NOMO-1 (cell line): ENCODE measurements at regions not wholly inside any gene's neighbourhood (a gene's known extent, or its start where the extent isn't known, plus 50 kb on each side); places are given as distances from the start of the nearest gene placed in this dataset.

Source experiments
- DNase-seq, 2 experiments: peaks; one replicate each; lab custom pipeline; 2025; ENCODE audit not compliant: unreplicated experiment in 2 of 2; lab: John Stamatoyannopoulos, UW

- peak; percentile 0 to 16 for DNase-seq
Measured at GRCh38 chr12:19707948-19708409, 268.7 kb downstream of the AEBP2 start.

GRCh38 chr12:19709889-19710288 is 270.6 kb downstream of the AEBP2 start:
- DNase-seq, result no peak

- DNase-seq, result no peak
Measured at GRCh38 chr12:19710811-19711793, 271.8 kb downstream of the AEBP2 start.

GRCh38 chr12:19712041-19712440 is 272.7 kb downstream of the AEBP2 start:
- peak; percentile 37 to 76 for DNase-seq

GRCh38 chr12:19718401-19718800 is 279.1 kb downstream of the AEBP2 start:
- no peak for DNase-seq

GRCh38 chr12:19719672-19720071 is 280.4 kb downstream of the AEBP2 start:
- no peak for DNase-seq

GRCh38 chr12:19726122-19726521 is 286.8 kb downstream of the AEBP2 start:
- DNase-seq, result no peak

GRCh38 chr12:19726592-19726991 is 287.3 kb downstream of the AEBP2 start:
- no peak for DNase-seq

GRCh38 chr12:19737019-19737418 is 297.7 kb downstream of the AEBP2 start:
- no peak for DNase-seq

GRCh38 chr12:19739195-19739776 is 300.0 kb downstream of the AEBP2 start:
- peak; percentile 18 to 44 for DNase-seq

- DNase-seq, result no peak
Measured at GRCh38 chr12:19740472-19741131, 301.3 kb downstream of the AEBP2 start.

- DNase-seq, result no peak
Measured at GRCh38 chr12:19741132-19741489, 301.8 kb downstream of the AEBP2 start.

- no peak for DNase-seq
Measured at GRCh38 chr12:19744705-19745218, 305.5 kb downstream of the AEBP2 start.

- no peak for DNase-seq
Measured at GRCh38 chr12:19746471-19746870, 307.2 kb downstream of the AEBP2 start.

GRCh38 chr12:19749906-19750574 is 310.7 kb downstream of the AEBP2 start:
- no peak for DNase-seq

GRCh38 chr12:19751078-19751477 is 311.8 kb downstream of the AEBP2 start:
- no peak for DNase-seq

- DNase-seq, result no peak
Measured at GRCh38 chr12:19752712-19753111, 313.4 kb downstream of the AEBP2 start.

GRCh38 chr12:19755136-19755535 is 315.8 kb downstream of the AEBP2 start:
- DNase-seq, result no peak

GRCh38 chr12:19757317-19757877 is 318.1 kb downstream of the AEBP2 start:
- peak in 1 of 2 experiments; percentile 60 for DNase-seq

- DNase-seq, result no peak
Measured at GRCh38 chr12:19759227-19759626, 319.9 kb downstream of the AEBP2 start.
